Transverse colon (tissue), 4 donors: ENCODE measurements at regions not wholly inside any gene's neighbourhood (a gene's known extent, or its start where the extent isn't known, plus 50 kb on each side); places are given as distances from the start of the nearest gene placed in this dataset.

Source experiments
- DNase-seq: peaks from one replicate; pipeline ENCODE4 v3.0.0-alpha.2; 2019
- H3K27ac ChIP-seq, 4 donors: fragments of 200-600 bp; sonication (generic); 2 replicates each; pipeline ENCODE4 v1.5.1; 2016 to 2018; ENCODE audit warnings: inconsistent platforms in 4 of 4
- H3K27me3 ChIP-seq: fragments of 200-600 bp; sonication (generic); 2 replicates; pipeline ENCODE4 v1.5.1; 2017; ENCODE audit warnings: inconsistent platforms
- H3K36me3 ChIP-seq, 4 donors: fragments of 200-600 bp; sonication (generic); 2 replicates each; pipeline ENCODE4 v1.5.1; 2017 to 2019; ENCODE audit warnings: inconsistent platforms in 4 of 4
- H3K4me1 ChIP-seq, 4 donors: fragments of 200-600 bp; sonication (generic); 2 replicates each; pipeline ENCODE4 v1.5.1; 2017 to 2020; ENCODE audit warnings: inconsistent platforms in 4 of 4
- H3K4me3 ChIP-seq, 4 donors: fragments of 200-600 bp; sonication (generic); 1 replicate in 1 of 4; 2 replicates in 3 of 4; pipeline versions ENCODE4 v1.5.1 to v1.6.1; 2017 to 2019; ENCODE audit warnings: inconsistent platforms in 4 of 4
- H3K9me3 ChIP-seq, 2 donors: fragments of 200-600 bp; sonication (generic); 2 replicates each; pipeline ENCODE4 v1.5.1; 2017 to 2019; ENCODE audit warnings: inconsistent platforms in 2 of 2
- CTCF ChIP-seq, 5 experiments: fragments of 200-600 bp in 3 of 5; fragments of 450-650 bp in 2 of 5; sonication (generic) in 3 of 5; IDR thresholded peaks; 1 replicate in 2 of 5; 2 replicates in 3 of 5; pipeline ENCODE4 v1.5.1; 2016 to 2017; ENCODE audit warnings: antibody characterized with exemption in 5 of 5, inconsistent platforms in 3 of 5, mild to moderate bottlenecking in 2 of 5, moderate library complexity in 1 of 5
- EP300 ChIP-seq: sonication (generic); formaldehyde crosslinking; IDR thresholded peaks from one replicate; pipeline ENCODE4 v1.6.1; 2017; ENCODE audit warnings: antibody characterized with exemption, low read depth
- POLR2A ChIP-seq: fragments of 450-650 bp; IDR thresholded peaks from one replicate; pipeline ENCODE4 v1.6.1; 2016; ENCODE audit warnings: antibody characterized with exemption, mild to moderate bottlenecking, moderate library complexity
- POLR2AphosphoS5 ChIP-seq, 3 donors: sonication (generic); formaldehyde crosslinking; IDR thresholded peaks; one replicate each; pipeline ENCODE4 v1.6.1; 2016; ENCODE audit warnings: antibody characterized with exemption in 3 of 3
- WGBS, 2 donors: methylation state at CpG; one replicate each; pipeline ENCODE4 v1.1.5; 2018; ENCODE audit warnings: low coverage in 1 of 2; 5-methylcytosine and 5-hydroxymethylcytosine counted together
- in situ Hi-C, 4 donors: fragments of 200-750 bp; cut with MboI; loops; one replicate each; pipeline versions ENCODE4 v1.15.0 to v1.15.1; 2017; ENCODE audit warnings: low sequenced_read_pairs in 3 of 4, low pct_ligation_motif_present in 1 of 4, low pct_unique_long_range_greater_than_20kb in 1 of 4
- intact Hi-C: fragments of 100-400 bp; cut with DNase I; formaldehyde crosslinking; loops from one replicate; pipeline ENCODE4 v1.15.1; 2023; ENCODE audit warnings: low total_unique reads

GRCh38 chr11:25755918-25756584 is 575.9 kb upstream of the ANO3 start:
- in situ Hi-C loops = no loop called here
- H3K4me3 ChIP-seq = no peak overlapping the region
- H3K27ac ChIP-seq = no peak overlapping the region
- H3K36me3 ChIP-seq = no peaks in the 10 kb centered on the region
- H3K27me3 ChIP-seq = no peaks in the 10 kb centered on the region
- WGBS, 2 donors = 80% methylated on average over 22 of the region's 23 CpGs; no CpG with 5 or more reads in 1 of the 2 donors
- intact Hi-C loops = no loop called here
- no peak for TF ChIP-seq CTCF (IDR thresholded peaks at IDR 0.05)
- no peak for DNase-seq
- no peaks in the 10 kb centered on the region for H3K4me1 ChIP-seq
- peaks cover 0 to 4% of the 10 kb centered on the region in 2 donors for H3K9me3 ChIP-seq

GRCh38 chr11:25758145-25758661 is 573.7 kb upstream of the ANO3 start:
- H3K4me3 ChIP-seq = no peak overlapping the region
- in situ Hi-C loops (no loop called here), intact Hi-C loops (no loop called here)
- 69 to 80% methylated on average over 1 to 6 of the region's 6 CpGs for WGBS, 2 donors
- no peak for DNase-seq
- H3K36me3 ChIP-seq = no peaks in the 10 kb centered on the region
- H3K9me3 ChIP-seq = peaks cover 0 to 4% of the 10 kb centered on the region in 2 donors
- H3K27ac ChIP-seq = no peak overlapping the region
- no peaks in the 10 kb centered on the region for H3K4me1 ChIP-seq
- TF ChIP-seq POLR2A = no peak
- no peak for TF ChIP-seq CTCF (IDR thresholded peaks at IDR 0.05)
- H3K27me3 ChIP-seq = no peaks in the 10 kb centered on the region

- Histone ChIP-seq H3K27me3 (no peaks in the 10 kb centered on the region), H3K4me1 (no peaks in the 10 kb centered on the region), H3K36me3 (no peaks in the 10 kb centered on the region), H3K9me3 (no peaks in the 10 kb centered on the region), H3K27ac (no peak overlapping the region), H3K4me3 (no peak overlapping the region)
- 57 to 72% methylated on average over 4 of the region's 4 CpGs for WGBS, 2 donors
- no peak for DNase-seq
- intact Hi-C loops = no loop called here
- in situ Hi-C loops = no loop called here
- TF ChIP-seq POLR2A (no peak), EP300 (no peak), POLR2AphosphoS5 (IDR thresholded peaks at IDR 0.05) (no peak), CTCF (IDR thresholded peaks at IDR 0.05) (no peak)
These were observed 565.5 kb upstream of the ANO3 start for GRCh38 chr11:25766332-25767015.

- intact Hi-C loops = no loop called here
These were observed 562.6 kb upstream of the ANO3 start for GRCh38 chr11:25769287-25769686.

More at GRCh38 chr11:25769287-25769686, 562.6 kb upstream of the ANO3 start:
- in situ Hi-C loops = no loop called here
- Histone ChIP-seq H3K4me3 (no peak overlapping the region), H3K4me1 (no peaks in the 10 kb centered on the region), H3K27ac (no peak overlapping the region), H3K36me3 (no peaks in the 10 kb centered on the region), H3K9me3 (no peaks in the 10 kb centered on the region), H3K27me3 (no peaks in the 10 kb centered on the region)
- DNase-seq = no peak
- TF ChIP-seq POLR2A (no peak), POLR2AphosphoS5 (IDR thresholded peaks at IDR 0.05) (no peak), EP300 (no peak), CTCF (IDR thresholded peaks at IDR 0.05) (no peak)
- 44 to 50% methylated on average over 2 to 3 of the region's 3 CpGs for WGBS, 2 donors
